ENCODE measurements at regions not wholly inside any gene's neighbourhood (a gene's known extent, or its start where the extent isn't known, plus 50 kb on each side); places are given as distances from the start of the nearest gene placed in this dataset.

DNA sequence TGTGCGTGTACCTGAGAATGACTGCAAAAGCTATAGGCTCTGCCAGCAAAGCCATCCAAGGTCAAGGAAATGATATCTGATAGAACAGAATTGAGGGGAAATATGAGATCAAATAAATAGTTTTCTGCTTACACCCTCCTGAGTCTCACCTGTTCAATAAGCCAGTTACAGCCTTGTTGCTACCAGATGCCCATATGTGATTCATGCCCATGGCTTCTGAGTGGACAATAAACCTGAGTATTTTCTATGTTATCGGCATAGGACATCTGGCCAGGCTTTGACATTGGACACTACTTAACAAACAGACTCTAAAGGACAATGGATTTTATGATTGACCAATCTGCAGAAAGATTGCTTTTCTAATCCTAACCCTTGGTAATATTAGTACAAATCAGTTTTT, 297.9 kb downstream of the LRATD1 start:
- no peaks in the 10 kb centered on the region for H3K9me3 ChIP-seq
- H3K4me3 ChIP-seq: no peak overlapping the region
- TF ChIP-seq, protein P1, sequence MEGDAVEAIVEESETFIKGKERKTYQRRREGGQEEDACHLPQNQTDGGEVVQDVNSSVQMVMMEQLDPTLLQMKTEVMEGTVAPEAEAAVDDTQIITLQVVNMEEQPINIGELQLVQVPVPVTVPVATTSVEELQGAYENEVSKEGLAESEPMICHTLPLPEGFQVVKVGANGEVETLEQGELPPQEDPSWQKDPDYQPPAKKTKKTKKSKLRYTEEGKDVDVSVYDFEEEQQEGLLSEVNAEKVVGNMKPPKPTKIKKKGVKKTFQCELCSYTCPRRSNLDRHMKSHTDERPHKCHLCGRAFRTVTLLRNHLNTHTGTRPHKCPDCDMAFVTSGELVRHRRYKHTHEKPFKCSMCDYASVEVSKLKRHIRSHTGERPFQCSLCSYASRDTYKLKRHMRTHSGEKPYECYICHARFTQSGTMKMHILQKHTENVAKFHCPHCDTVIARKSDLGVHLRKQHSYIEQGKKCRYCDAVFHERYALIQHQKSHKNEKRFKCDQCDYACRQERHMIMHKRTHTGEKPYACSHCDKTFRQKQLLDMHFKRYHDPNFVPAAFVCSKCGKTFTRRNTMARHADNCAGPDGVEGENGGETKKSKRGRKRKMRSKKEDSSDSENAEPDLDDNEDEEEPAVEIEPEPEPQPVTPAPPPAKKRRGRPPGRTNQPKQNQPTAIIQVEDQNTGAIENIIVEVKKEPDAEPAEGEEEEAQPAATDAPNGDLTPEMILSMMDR (IDR thresholded peaks at IDR 0.05): no peak
- intact Hi-C loops (cut with DNase I, micrococcal nuclease): no loop called here
- no peak for ATAC-seq
- no peak for DNase-seq
- no peaks in the 10 kb centered on the region for H3K36me3 ChIP-seq (ENCODE audit: low read depth)
- no peaks in the 10 kb centered on the region for H3K4me1 ChIP-seq (ENCODE audit: low read depth)

DNA sequence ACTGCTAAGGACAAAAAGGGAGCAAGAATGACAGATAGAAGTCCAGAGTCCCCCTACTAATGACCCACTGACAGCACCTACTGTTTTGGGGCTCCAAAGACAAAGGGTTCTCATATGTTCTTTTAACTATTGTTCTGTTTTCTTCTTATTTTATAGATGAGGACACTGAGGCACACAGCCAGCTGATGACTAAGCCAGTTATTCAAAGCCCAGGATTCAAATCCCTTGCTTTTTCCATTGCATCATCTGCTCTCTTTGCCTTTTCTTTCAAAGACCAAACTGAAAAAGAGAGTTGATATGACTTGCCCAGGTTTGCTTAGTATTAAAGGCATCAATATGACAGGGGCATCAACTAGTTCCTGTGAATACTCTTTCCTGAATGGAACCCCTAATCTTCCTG, 299.8 kb downstream of the LRATD1 start:
- DNase-seq: no peak
- intact Hi-C loops (cut with DNase I, micrococcal nuclease): no loop called here
- no peak for ATAC-seq
- Histone ChIP-seq H3K4me3 (no peak overlapping the region), H3K4me1 (ENCODE audit: low read depth) (no peaks in the 10 kb centered on the region), H3K36me3 (ENCODE audit: low read depth) (no peaks in the 10 kb centered on the region), H3K9me3 (no peaks in the 10 kb centered on the region)
- TF ChIP-seq, protein P1 (IDR thresholded peaks at IDR 0.05): no peak

DNA sequence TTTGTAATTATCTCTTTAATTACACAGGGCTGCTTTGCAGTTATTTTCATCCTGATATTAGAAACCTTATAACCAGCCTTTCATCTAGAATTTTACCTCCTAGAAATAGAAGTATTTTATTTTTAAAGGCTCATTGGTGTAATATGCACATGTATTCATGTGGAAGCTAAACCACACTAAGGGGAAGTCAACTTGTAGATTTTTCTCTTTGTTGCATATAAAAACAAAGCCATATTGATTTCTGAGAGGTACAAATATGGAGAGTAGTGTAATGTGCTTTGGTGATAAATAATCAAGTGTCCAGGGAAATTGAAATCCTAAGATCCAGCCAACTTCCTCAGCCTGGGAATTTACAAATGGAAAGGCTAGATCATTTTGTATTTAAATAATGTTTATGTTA, 301.2 kb downstream of the LRATD1 start:
- no peak overlapping the region for H3K4me3 ChIP-seq
- no peaks in the 10 kb centered on the region for H3K9me3 ChIP-seq
- DNase-seq (no peak), ATAC-seq (no peak)
- intact Hi-C loops (cut with DNase I, micrococcal nuclease): no loop called here
- TF ChIP-seq, protein P1 (IDR thresholded peaks at IDR 0.05): no peak
- no peaks in the 10 kb centered on the region for H3K4me1 ChIP-seq (ENCODE audit: low read depth)
- H3K36me3 ChIP-seq (ENCODE audit: low read depth): no peaks in the 10 kb centered on the region

DNA sequence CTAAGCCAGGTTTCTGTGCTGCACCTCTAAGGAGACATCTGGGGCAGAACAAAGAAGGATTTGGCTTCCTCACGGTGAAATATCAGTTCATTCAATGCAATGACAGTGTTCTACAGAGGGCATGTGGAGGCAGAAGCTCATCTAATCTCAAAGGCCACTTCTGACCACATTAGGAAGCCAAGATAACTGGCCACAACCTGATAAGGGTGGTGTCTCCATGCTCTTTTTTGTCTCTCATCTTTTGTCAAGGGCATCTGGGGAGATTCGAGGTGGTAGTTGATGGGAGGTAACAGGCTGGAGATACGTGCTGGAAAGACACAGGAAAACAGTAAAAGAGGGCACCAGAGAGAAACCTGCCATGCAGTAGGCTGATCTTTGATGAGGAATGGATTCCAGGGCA, 303.9 kb downstream of the LRATD1 start:
- Histone ChIP-seq H3K4me1 (ENCODE audit: low read depth) (no peaks in the 10 kb centered on the region), H3K4me3 (no peak overlapping the region), H3K9me3 (no peaks in the 10 kb centered on the region), H3K36me3 (ENCODE audit: low read depth) (no peaks in the 10 kb centered on the region)
- TF ChIP-seq, protein P1 (IDR thresholded peaks at IDR 0.05): no peak
- intact Hi-C loops (cut with DNase I, micrococcal nuclease): no loop called here
- DNase-seq (no peak), ATAC-seq (no peak)

DNA sequence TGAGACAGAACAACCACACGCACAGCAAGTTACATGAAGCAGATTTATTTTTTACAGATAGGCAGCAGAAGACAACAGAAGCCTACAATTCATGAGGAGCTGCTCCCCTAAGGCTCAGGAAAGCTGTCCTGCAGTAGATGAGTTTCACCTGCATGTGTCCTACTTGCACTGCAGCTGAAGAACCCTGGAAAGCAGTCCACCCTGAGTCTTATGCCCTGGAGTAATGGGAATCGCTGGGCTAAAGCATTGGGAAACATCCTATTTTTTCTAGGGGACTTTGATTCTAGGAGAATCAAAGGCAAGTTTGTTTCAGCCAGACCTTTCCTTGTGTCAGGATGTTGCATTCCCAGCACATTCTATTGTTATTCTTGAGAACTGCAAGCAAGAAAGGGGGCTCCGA, 304.8 kb downstream of the LRATD1 start:
- TF ChIP-seq, protein P1 (IDR thresholded peaks at IDR 0.05): no peak
- DNase-seq (no peak), ATAC-seq (no peak)
- no peaks in the 10 kb centered on the region for H3K4me1 ChIP-seq (ENCODE audit: low read depth)
- H3K4me3 ChIP-seq: no peak overlapping the region
- no peaks in the 10 kb centered on the region for H3K9me3 ChIP-seq
- no peaks in the 10 kb centered on the region for H3K36me3 ChIP-seq (ENCODE audit: low read depth)
- intact Hi-C loops (cut with DNase I, micrococcal nuclease): no loop called here

DNA sequence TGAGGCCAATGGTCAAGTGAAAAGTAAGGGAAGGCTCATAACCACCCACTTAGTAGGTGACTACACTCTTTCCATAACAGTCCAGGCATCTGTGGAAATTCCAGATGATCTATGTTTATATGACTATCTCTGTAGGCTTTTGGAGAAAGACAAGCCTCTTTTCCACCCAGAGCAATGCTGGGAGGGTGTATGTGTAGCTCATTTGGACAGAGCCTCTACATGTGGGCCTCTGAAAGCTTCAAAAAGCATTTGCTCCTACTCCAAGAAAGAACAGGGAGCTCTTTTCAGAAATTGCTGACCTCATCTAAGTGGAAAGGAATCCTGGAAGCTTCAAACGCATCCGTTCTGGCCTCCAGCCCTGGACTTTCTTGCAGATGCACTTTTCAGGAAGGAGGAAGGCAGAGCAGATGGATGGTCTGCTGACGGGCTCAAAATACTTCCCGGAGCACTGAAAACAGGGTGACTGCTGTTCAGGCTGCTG, 308.7 kb downstream of the LRATD1 start:
- no peaks in the 10 kb centered on the region for H3K9me3 ChIP-seq
- no peak overlapping the region for H3K4me3 ChIP-seq
- intact Hi-C loops (cut with DNase I, micrococcal nuclease): no loop called here
- DNase-seq (peak in 1 of 3 donors; percentile 25), ATAC-seq (peak; percentile 46)
- H3K36me3 ChIP-seq (ENCODE audit: low read depth): no peaks in the 10 kb centered on the region
- no peaks in the 10 kb centered on the region for H3K4me1 ChIP-seq (ENCODE audit: low read depth)
- TF ChIP-seq, protein P1 (IDR thresholded peaks at IDR 0.05): no peak

All from mucosa of descending colon (tissue), 3 donors.